ENCODE measurements at regions not wholly inside any gene's neighbourhood (a gene's known extent, or its start where the extent isn't known, plus 50 kb on each side); places are given as distances from the start of the nearest gene placed in this dataset.

GRCh38 chr12:5309654-5310053 lies 122.3 kb upstream of the NTF3 start:
- no peak for DNase-seq
- intact Hi-C loops (cut with DNase I) = no loop called here
- H3K27ac ChIP-seq = no peak overlapping the region

GRCh38 chr12:5310151-5310550 lies 121.8 kb upstream of the NTF3 start:
- no peak for TF ChIP-seq EP300 (IDR thresholded peaks at IDR 0.05)
- TF ChIP-seq CTCF (IDR thresholded peaks at IDR 0.05) = no peak
- TF ChIP-seq POLR2A (IDR thresholded peaks at IDR 0.05) = no peak
- 79 to 85% (median 80%) methylated on average over 1 of the region's 1 CpG for WGBS, 3 donors
- Histone ChIP-seq H3K36me3 (no peaks in the 10 kb centered on the region), H3K4me3 (no peak overlapping the region), H3K4me1 (ENCODE audit: insufficient read depth) (no peaks in the 10 kb centered on the region), H3K27ac (no peak overlapping the region), H3K27me3 (no peaks in the 10 kb centered on the region), H3K9me3 (no peaks in the 10 kb centered on the region)
- no peak for DNase-seq
- intact Hi-C loops (cut with DNase I) = no loop called here

More at GRCh38 chr12:5309654-5310053, 122.3 kb upstream of the NTF3 start:
- H3K36me3 ChIP-seq = no peaks in the 10 kb centered on the region
- WGBS, 3 donors = 31 to 42% (median 37%) methylated on average over 8 of the region's 8 CpGs
- H3K9me3 ChIP-seq = no peaks in the 10 kb centered on the region
- no peaks in the 10 kb centered on the region for H3K27me3 ChIP-seq
- no peaks in the 10 kb centered on the region for H3K4me1 ChIP-seq (ENCODE audit: insufficient read depth)
- no peak overlapping the region for H3K4me3 ChIP-seq
- TF ChIP-seq EP300 (IDR thresholded peaks at IDR 0.05) = no peak
- TF ChIP-seq CTCF (IDR thresholded peaks at IDR 0.05) = no peak
- no peak for TF ChIP-seq POLR2A (IDR thresholded peaks at IDR 0.05)

- intact Hi-C loops (cut with DNase I) = no loop called here
- H3K27me3 ChIP-seq = no peaks in the 10 kb centered on the region
- TF ChIP-seq CTCF (IDR thresholded peaks at IDR 0.05) = no peak
- no peaks in the 10 kb centered on the region for H3K9me3 ChIP-seq
- DNase-seq = no peak
- no peaks in the 10 kb centered on the region for H3K36me3 ChIP-seq
- no peak overlapping the region for H3K27ac ChIP-seq
- no peaks in the 10 kb centered on the region for H3K4me1 ChIP-seq (ENCODE audit: insufficient read depth)
- no peak overlapping the region for H3K4me3 ChIP-seq
Measured at GRCh38 chr12:5317556-5317955, 114.4 kb upstream of the NTF3 start.

GRCh38 chr12:5318874-5319273 lies 113.0 kb upstream of the NTF3 start:
- DNase-seq = no peak
- TF ChIP-seq CTCF (IDR thresholded peaks at IDR 0.05) (no peak), EP300 (IDR thresholded peaks at IDR 0.05) (no peak), POLR2A (IDR thresholded peaks at IDR 0.05) (no peak)
- no peaks in the 10 kb centered on the region for H3K36me3 ChIP-seq
- no peaks in the 10 kb centered on the region for H3K9me3 ChIP-seq
- H3K4me1 ChIP-seq (ENCODE audit: insufficient read depth) = no peaks in the 10 kb centered on the region
- no peak overlapping the region for H3K4me3 ChIP-seq
- H3K27ac ChIP-seq = no peak overlapping the region
- H3K27me3 ChIP-seq = no peaks in the 10 kb centered on the region
- intact Hi-C loops (cut with DNase I) = no loop called here

Measured in ovary (tissue), 7 donors.